K562 (cell line): ENCODE measurements at regions not wholly inside any gene's neighbourhood (a gene's known extent, or its start where the extent isn't known, plus 50 kb on each side); places are given as distances from the start of the nearest gene placed in this dataset.

ENCODE experiments used
- ATAC-seq: fragments of 200-7000 bp; cut with Tn5 transposase; 3 replicates; pipeline ENCODE4 v1.9.1; 2020; ENCODE audit warnings: moderate library complexity
- BruUV-seq: library from RNA; stranded (reverse); fragments of 400-500 nt; replicated peaks from 2 replicates; lab custom pipeline; 2021; lab: Mats Ljungman, UMichigan
- CTCF ChIA-PET: fragments of 300-600 bp; formaldehyde crosslinking; extraction: SDS; loops from one replicate; lab custom pipeline; 2021; ENCODE audit warnings: low intra/inter-chr PET ratio; lab: Yijun Ruan, JAX
- POLR2A ChIA-PET: fragments of 300-600, 350-650 bp; sonication (Branson Sonifier 250); formaldehyde crosslinking; extraction: SDS; loops from one replicate; lab custom pipeline; 2021; ENCODE audit warnings: antibody characterized with exemption, inconsistent platforms; lab: Yijun Ruan, JAX
- DNase-seq, 4 experiments: peaks; one replicate each; pipeline versions ENCODE4 v3.0.0 to v3.0.0-alpha.2; 2011 to 2018; ENCODE audit warnings: low spot score in 3 of 4, mixed read lengths in 3 of 4; ENCODE audit errors: extremely low read depth in 1 of 4
- FAIRE-seq: peaks from 2 replicates; lab custom pipeline; 2011; peaks lifted over from hg19 to GRCh38; lab: Jason Lieb, UNC
- H2AFZ ChIP-seq: 2 replicates; pipeline ENCODE4 v1.6.0; 2011; ENCODE audit warnings: low read depth, low read length, control low read depth, inconsistent platforms
- H3K27ac ChIP-seq: fragments of 200-600 bp; 3 replicates; pipeline ENCODE4 v1.8.0; 2011; ENCODE audit warnings: low read depth, mild to moderate bottlenecking, control low read depth, inconsistent platforms, low read length, moderate library complexity, mixed read lengths; ENCODE audit errors: extremely low read depth
- H3K27me3 ChIP-seq, 2 experiments: fragments of 300-600 bp in 1 of 2; 2 replicates in 1 of 2; 3 replicates in 1 of 2; pipeline versions ENCODE4 v1.6.0 to v1.8.0; 2011; ENCODE audit warnings: inconsistent platforms in 2 of 2, low read length in 2 of 2, mild to moderate bottlenecking in 1 of 2, mixed read lengths in 1 of 2, moderate library complexity in 1 of 2; ENCODE audit not compliant: control insufficient read depth in 2 of 2, insufficient read depth in 2 of 2
- H3K36me3 ChIP-seq: fragments of 300-600 bp; 3 replicates; pipeline ENCODE4 v1.8.0; 2011; ENCODE audit warnings: mild to moderate bottlenecking, low read length, inconsistent platforms; ENCODE audit not compliant: control insufficient read depth, insufficient read depth
- H3K4me1 ChIP-seq, 2 experiments: fragments of 200-600 bp in 1 of 2; replicated peaks in 1 of 2; 2 replicates in 1 of 2; 3 replicates in 1 of 2; pipeline versions ENCODE4 v1.5.1 to v1.8.0; 2011; ENCODE audit warnings: inconsistent platforms in 2 of 2, low read length in 2 of 2, mild to moderate bottlenecking in 1 of 2, mixed read lengths in 1 of 2, moderate library complexity in 1 of 2; ENCODE audit not compliant: control insufficient read depth in 2 of 2, insufficient read depth in 2 of 2
- H3K4me2 ChIP-seq: 2 replicates; pipeline ENCODE4 v1.6.1; 2011; ENCODE audit warnings: low read length, control low read depth, inconsistent platforms, mixed read lengths; ENCODE audit not compliant: insufficient read depth
- H3K4me3 ChIP-seq: fragments of 200-600 bp; sonication (generic), shearing (Covaris generic); 2 replicates; pipeline ENCODE4 v1.5.1; 2016; ENCODE audit warnings: control low read depth, inconsistent platforms
- H3K79me2 ChIP-seq: fragments of 200-600 bp; 3 replicates; pipeline ENCODE4 v1.8.0; 2011; ENCODE audit warnings: low read length, inconsistent platforms; ENCODE audit not compliant: control insufficient read depth, insufficient read depth
- H3K9ac ChIP-seq, 2 experiments: 2 replicates each; pipeline versions ENCODE4 v1.6.0 to v1.6.1; 2011; ENCODE audit warnings: low read depth in 2 of 2, low read length in 2 of 2, control low read depth in 1 of 2, inconsistent platforms in 1 of 2, mild to moderate bottlenecking in 1 of 2, mixed read lengths in 1 of 2; ENCODE audit not compliant: insufficient read depth in 1 of 2
- H3K9me1 ChIP-seq: one replicate; pipeline ENCODE4 v1.6.0; 2011; ENCODE audit warnings: inconsistent platforms, mild to moderate bottlenecking, low read length, moderate library complexity; ENCODE audit not compliant: control insufficient read depth, insufficient read depth
- H3K9me3 ChIP-seq: replicated peaks from 2 replicates; pipeline ENCODE4 v1.5.1; 2011; ENCODE audit warnings: low read depth, low read length, inconsistent platforms; ENCODE audit not compliant: control insufficient read depth, insufficient read depth
- H4K20me1 ChIP-seq: replicated peaks from 2 replicates; pipeline ENCODE4 v1.6.1; 2011; ENCODE audit warnings: low read length, inconsistent platforms, mixed read lengths; ENCODE audit not compliant: control insufficient read depth, insufficient read depth
- ESRRB ChIP-seq: fragments of 250-450 bp; sonication (Bioruptor Pico); IDR thresholded peaks from 2 replicates; pipeline ENCODE4 v1.5.0; 2020; ENCODE audit warnings: mild to moderate bottlenecking, moderate library complexity, borderline replicate concordance
- FOXP1 ChIP-seq: sonication (generic); formaldehyde crosslinking; IDR thresholded peaks from 2 replicates; pipeline ENCODE4 v1.8.0; 2022; ENCODE audit warnings: mild to moderate bottlenecking, missing genetic modification reagents
- GATA2 ChIP-seq: sonication (generic); formaldehyde crosslinking; IDR thresholded peaks from 2 replicates; pipeline ENCODE4 v1.4.0; 2020; ENCODE audit warnings: mild to moderate bottlenecking, missing genetic modification reagents
- HMGN3 ChIP-seq: IDR thresholded peaks from 2 replicates; pipeline ENCODE4 v1.6.1; 2011; ENCODE audit warnings: borderline replicate concordance, low read depth, mild to moderate bottlenecking, mixed read lengths, low read length; ENCODE audit not compliant: insufficient read length; ENCODE audit errors: extremely low read depth
- KAT7 ChIP-seq: sonication (generic); formaldehyde crosslinking; IDR thresholded peaks from 2 replicates; pipeline ENCODE4 v1.8.0; 2022; ENCODE audit warnings: missing genetic modification reagents, mild to moderate bottlenecking, borderline replicate concordance
- MBD2 ChIP-seq: sonication (generic); IDR thresholded peaks from 2 replicates; pipeline ENCODE4 v1.6.1; 2016; ENCODE audit warnings: low read depth, borderline replicate concordance
- RBM17 ChIP-seq: fragments of 200-400 bp; formaldehyde crosslinking; IDR thresholded peaks from 2 replicates; pipeline ENCODE4 v1.6.1; 2017; ENCODE audit warnings: low read depth, mild to moderate bottlenecking, low read length, borderline replicate concordance
- SMAD4 ChIP-seq: fragments of 250-450 bp; sonication (Bioruptor Pico); conservative IDR thresholded peaks from 2 replicates; pipeline ENCODE4 v1.8.0; 2021; ENCODE audit warnings: inconsistent platforms, mild to moderate bottlenecking, moderate library complexity
- SMARCC2 ChIP-seq: fragments of 450-650 bp; IDR thresholded peaks from 2 replicates; pipeline ENCODE4 v1.6.1; 2017; ENCODE audit warnings: antibody characterized with exemption, moderate library complexity, mild to moderate bottlenecking, low read depth
- TAF9B ChIP-seq: fragments of 450-650 bp; IDR thresholded peaks from 2 replicates; pipeline ENCODE4 v1.6.1; 2018; ENCODE audit warnings: mild to moderate bottlenecking; ENCODE audit not compliant: partially characterized antibody
- THAP7 ChIP-seq: fragments of 250-450 bp; sonication (Bioruptor Pico); IDR thresholded peaks from 2 replicates; pipeline ENCODE4 v1.5.0; 2021
- TRIM24 ChIP-seq, 2 experiments: fragments of 450-650 bp; IDR thresholded peaks; 2 replicates each; pipeline ENCODE4 v1.6.1; 2016
- ZNF133 ChIP-seq: fragments of 250-450 bp; sonication (Bioruptor Pico); IDR thresholded peaks from 2 replicates; pipeline ENCODE4 v1.4.0; 2020; ENCODE audit warnings: mild to moderate bottlenecking
- ZNF239 ChIP-seq: fragments of 250-450 bp; sonication (Bioruptor Pico); IDR thresholded peaks from 2 replicates; pipeline ENCODE4 v1.4.0; 2020; ENCODE audit warnings: mild to moderate bottlenecking
- ZNF263 ChIP-seq: sonication (generic); formaldehyde crosslinking; IDR thresholded peaks from 2 replicates; pipeline ENCODE4 v1.8.0; 2022; ENCODE audit warnings: mild to moderate bottlenecking, missing genetic modification reagents, borderline replicate concordance
- ZNF41 ChIP-seq: fragments of 250-450 bp; sonication (Bioruptor Pico); conservative IDR thresholded peaks from 2 replicates; pipeline ENCODE4 v1.4.0; 2020; ENCODE audit warnings: mild to moderate bottlenecking
- ZNF707 ChIP-seq: fragments of 250-450 bp; sonication (Bioruptor Pico); conservative IDR thresholded peaks from 2 replicates; pipeline ENCODE4 v1.8.0; 2022; ENCODE audit warnings: inconsistent platforms, mild to moderate bottlenecking, moderate library complexity
- WGBS: fragments of 100-300 bp; shearing (Covaris generic); methylation state at CpG from one replicate; pipeline ENCODE4 v1.1.6; 2016; ENCODE audit warnings: low coverage, mixed read lengths; ENCODE audit not compliant: insufficient coverage; ENCODE audit errors: missing lambda C conversion rate; 5-methylcytosine and 5-hydroxymethylcytosine counted together
- in situ Hi-C: fragments of 300-500 bp; cut with MboI; formaldehyde crosslinking; loops from 4 replicates; pipeline ENCODE4 v1.15.0; 2018; ENCODE audit warnings: inconsistent platforms, mixed read lengths
- intact Hi-C: fragments of 100-400 bp; cut with micrococcal nuclease; formaldehyde crosslinking; loops from 2 replicates; pipeline ENCODE4 v1.14.2; 2022
- TF ChIP-seq, protein P1 (sequence below): fragments of 200-800 bp; sonication (Bioruptor generic); IDR thresholded peaks from 2 replicates; pipeline ENCODE4 v1.6.1; 2017; ENCODE audit warnings: missing genetic modification characterization, missing compliant biosample characterization
- TF ChIP-seq, protein P2 (sequence below): sonication (generic); formaldehyde crosslinking; IDR thresholded peaks from 2 replicates; pipeline ENCODE4 v1.8.1; 2023; ENCODE audit warnings: mild to moderate bottlenecking, missing genetic modification reagents, moderate library complexity

DNA sequence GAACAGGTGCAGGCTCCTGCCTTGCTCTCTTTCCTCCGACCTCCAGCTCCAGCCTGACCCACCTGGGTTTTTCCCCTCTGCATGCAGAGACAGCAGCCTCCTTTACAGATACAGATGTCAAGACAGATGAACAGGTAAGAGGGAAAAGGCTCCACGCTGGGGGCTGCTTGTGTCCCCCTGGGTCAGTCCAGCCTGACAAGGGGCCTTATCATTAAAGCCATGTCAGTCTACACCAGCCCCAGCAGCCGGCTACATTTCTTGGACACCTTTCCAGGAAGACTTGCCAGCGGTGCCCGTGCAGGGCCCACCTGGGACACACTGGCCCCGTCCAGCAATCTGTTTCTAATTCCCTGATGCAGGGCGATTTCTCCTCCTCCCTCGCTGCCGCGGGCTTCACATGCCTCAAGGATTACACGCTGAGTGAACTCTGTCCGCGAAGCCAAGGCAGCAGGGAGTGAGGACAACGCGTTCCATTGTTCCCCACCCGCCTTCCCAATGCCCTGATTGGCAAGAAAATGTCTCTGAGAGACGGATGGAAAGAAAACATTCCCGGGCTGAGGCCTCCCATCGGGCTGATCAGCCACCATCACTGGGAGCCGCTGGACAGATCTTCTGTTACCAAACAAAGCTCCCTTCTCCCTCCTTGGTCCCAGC, 184.7 kb downstream of the C16orf95 start:
- no peak for TF ChIP-seq ZNF41 (CRISPR knock-in tag)
- TF ChIP-seq MBD2: no peak
- TF ChIP-seq THAP7 (CRISPR knock-in tag): no peak
- no peak for TF ChIP-seq FOXP1 (CRISPR knock-in tag)
- TF ChIP-seq, protein P1, sequence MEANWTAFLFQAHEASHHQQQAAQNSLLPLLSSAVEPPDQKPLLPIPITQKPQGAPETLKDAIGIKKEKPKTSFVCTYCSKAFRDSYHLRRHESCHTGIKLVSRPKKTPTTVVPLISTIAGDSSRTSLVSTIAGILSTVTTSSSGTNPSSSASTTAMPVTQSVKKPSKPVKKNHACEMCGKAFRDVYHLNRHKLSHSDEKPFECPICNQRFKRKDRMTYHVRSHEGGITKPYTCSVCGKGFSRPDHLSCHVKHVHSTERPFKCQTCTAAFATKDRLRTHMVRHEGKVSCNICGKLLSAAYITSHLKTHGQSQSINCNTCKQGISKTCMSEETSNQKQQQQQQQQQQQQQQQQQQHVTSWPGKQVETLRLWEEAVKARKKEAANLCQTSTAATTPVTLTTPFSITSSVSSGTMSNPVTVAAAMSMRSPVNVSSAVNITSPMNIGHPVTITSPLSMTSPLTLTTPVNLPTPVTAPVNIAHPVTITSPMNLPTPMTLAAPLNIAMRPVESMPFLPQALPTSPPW (CRISPR knock-in tag): no peak
- no peak for TF ChIP-seq KAT7 (CRISPR knock-in tag)
- TF ChIP-seq ZNF133: no peak
- TF ChIP-seq GATA2: no peak
- TF ChIP-seq TRIM24 (IDR thresholded peaks at IDR 0.05): no peak
- TF ChIP-seq SMAD4 (CRISPR knock-in tag): no peak
- TF ChIP-seq, protein P2, sequence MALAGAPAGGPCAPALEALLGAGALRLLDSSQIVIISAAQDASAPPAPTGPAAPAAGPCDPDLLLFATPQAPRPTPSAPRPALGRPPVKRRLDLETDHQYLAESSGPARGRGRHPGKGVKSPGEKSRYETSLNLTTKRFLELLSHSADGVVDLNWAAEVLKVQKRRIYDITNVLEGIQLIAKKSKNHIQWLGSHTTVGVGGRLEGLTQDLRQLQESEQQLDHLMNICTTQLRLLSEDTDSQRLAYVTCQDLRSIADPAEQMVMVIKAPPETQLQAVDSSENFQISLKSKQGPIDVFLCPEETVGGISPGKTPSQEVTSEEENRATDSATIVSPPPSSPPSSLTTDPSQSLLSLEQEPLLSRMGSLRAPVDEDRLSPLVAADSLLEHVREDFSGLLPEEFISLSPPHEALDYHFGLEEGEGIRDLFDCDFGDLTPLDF: no peak
- TF ChIP-seq ZNF263 (CRISPR knock-in tag): no peak
- no peak for TF ChIP-seq ZNF239 (CRISPR knock-in tag)
- no peak for TF ChIP-seq TAF9B
- no peak for TF ChIP-seq RBM17
- TF ChIP-seq ZNF707 (CRISPR knock-in tag): no peak
- no peak for TF ChIP-seq SMARCC2
- no peak for TF ChIP-seq HMGN3
- no peak for TF ChIP-seq ESRRB (CRISPR knock-in tag)
- H3K36me3 ChIP-seq: no peaks in the 10 kb centered on the region
- peaks cover 3 to 44% of the 10 kb centered on the region in 2 experiments; a peak in 2 of 5 replicates for H3K27me3 ChIP-seq
- no peak overlapping the region for H3K27ac ChIP-seq
- no peak overlapping the region for H3K4me2 ChIP-seq
- FAIRE-seq: no peak
- BruUV-seq: no TSS peak
- DNase-seq: no peak
- H3K79me2 ChIP-seq: no peaks in the 10 kb centered on the region
- no peak overlapping the region for H3K9ac ChIP-seq
- no peak overlapping the region for H3K4me3 ChIP-seq
- H3K4me1 ChIP-seq: no peaks in the 10 kb centered on the region
- 3% methylated on average over 19 of the region's 20 CpGs for WGBS
- peaks cover 5% of the 10 kb centered on the region; the same call in 1 of the 2 replicates for H4K20me1 ChIP-seq
- H2AFZ ChIP-seq: no peak overlapping the region
- in situ Hi-C loops (no loop called here), intact Hi-C loops (no loop called here)
- no peak for ATAC-seq
- CTCF ChIA-PET: no interaction called here
- POLR2A ChIA-PET: no interaction called here
- peaks cover 3% of the 10 kb centered on the region for H3K9me3 ChIP-seq
- no peaks in the 10 kb centered on the region for H3K9me1 ChIP-seq
